AG10803 (cell line): ENCODE measurements at regions not wholly inside any gene's neighbourhood (a gene's known extent, or its start where the extent isn't known, plus 50 kb on each side); places are given as distances from the start of the nearest gene placed in this dataset.

Experiments
- DNase-seq: peaks from one replicate; pipeline ENCODE4 v3.0.0; 2010; ENCODE audit warnings: low read depth
- H3K4me3 ChIP-seq: 2 replicates; pipeline ENCODE4 v1.5.1; 2011; ENCODE audit warnings: mild to moderate bottlenecking, low read length, control low read depth
- TF ChIP-seq, protein P1 (sequence below): conservative IDR thresholded peaks from 2 replicates; pipeline ENCODE4 v1.5.1; 2011; ENCODE audit warnings: mild to moderate bottlenecking, low read length, control low read depth, inconsistent platforms

DNA sequence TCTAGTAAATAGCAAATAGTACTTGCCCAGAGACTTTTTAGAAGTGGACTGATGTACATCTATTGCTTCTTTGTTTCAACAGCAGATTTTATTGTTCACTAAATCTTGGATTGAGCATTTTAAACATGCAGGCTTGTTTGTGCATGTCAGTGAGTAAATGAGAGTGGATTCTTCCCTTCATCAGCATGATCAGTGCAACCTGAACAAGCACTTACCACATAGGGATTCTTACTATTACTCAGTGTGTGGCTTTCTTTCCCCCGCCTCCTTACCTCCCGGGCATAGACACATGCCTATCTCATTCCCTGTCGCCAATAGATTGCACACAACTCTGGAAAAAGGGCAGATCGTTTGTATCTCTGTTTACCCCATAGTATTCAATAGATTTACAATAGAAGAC, 197.5 kb downstream of the C11orf87 start:
- TF ChIP-seq, protein P1, sequence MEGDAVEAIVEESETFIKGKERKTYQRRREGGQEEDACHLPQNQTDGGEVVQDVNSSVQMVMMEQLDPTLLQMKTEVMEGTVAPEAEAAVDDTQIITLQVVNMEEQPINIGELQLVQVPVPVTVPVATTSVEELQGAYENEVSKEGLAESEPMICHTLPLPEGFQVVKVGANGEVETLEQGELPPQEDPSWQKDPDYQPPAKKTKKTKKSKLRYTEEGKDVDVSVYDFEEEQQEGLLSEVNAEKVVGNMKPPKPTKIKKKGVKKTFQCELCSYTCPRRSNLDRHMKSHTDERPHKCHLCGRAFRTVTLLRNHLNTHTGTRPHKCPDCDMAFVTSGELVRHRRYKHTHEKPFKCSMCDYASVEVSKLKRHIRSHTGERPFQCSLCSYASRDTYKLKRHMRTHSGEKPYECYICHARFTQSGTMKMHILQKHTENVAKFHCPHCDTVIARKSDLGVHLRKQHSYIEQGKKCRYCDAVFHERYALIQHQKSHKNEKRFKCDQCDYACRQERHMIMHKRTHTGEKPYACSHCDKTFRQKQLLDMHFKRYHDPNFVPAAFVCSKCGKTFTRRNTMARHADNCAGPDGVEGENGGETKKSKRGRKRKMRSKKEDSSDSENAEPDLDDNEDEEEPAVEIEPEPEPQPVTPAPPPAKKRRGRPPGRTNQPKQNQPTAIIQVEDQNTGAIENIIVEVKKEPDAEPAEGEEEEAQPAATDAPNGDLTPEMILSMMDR, result no peak
- no peak overlapping the region for H3K4me3 ChIP-seq
- no peak for DNase-seq

DNA sequence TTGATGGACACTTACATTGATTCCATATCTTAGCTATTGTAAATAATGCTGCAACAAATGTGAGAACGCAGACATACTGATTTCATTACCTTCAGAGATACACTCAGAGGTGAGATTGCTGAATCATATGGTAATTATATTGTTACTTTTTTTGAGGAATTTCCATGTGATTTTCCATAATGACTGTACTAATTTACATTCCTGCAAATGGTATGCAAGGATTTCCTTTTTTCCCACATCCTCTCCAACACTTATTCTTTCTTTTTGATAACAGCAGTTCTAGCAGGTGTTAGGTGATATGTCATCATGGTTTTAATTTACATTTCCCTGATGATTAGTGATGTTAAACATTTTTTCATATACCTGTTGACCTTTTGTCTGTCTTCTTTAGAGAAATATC, 207.7 kb downstream of the C11orf87 start:
- DNase-seq, result no peak
- TF ChIP-seq, protein P1, result no peak
- H3K4me3 ChIP-seq, result no peak overlapping the region

DNA sequence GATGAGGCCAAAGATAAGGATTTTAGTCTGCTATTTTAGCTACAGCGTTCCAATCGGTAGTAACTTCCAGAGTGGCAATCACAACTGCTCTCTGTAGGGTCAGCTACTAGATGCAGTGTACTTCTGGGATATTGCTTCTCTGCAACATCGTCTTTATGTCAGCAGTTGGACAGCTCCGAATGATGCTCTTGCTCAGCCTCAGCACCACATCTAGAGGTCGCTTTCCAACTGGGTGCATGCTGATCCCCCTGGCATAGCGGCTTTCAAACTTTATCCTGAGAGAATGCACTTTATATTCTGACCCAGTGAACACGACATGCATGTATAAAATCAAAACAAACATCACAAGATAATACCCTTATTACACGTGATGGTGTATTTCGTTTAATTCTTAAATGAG, 219.6 kb downstream of the C11orf87 start:
- H3K4me3 ChIP-seq, result no peak overlapping the region
- TF ChIP-seq, protein P1, result peak; percentile 46
- DNase-seq, result peak; percentile 47

DNA sequence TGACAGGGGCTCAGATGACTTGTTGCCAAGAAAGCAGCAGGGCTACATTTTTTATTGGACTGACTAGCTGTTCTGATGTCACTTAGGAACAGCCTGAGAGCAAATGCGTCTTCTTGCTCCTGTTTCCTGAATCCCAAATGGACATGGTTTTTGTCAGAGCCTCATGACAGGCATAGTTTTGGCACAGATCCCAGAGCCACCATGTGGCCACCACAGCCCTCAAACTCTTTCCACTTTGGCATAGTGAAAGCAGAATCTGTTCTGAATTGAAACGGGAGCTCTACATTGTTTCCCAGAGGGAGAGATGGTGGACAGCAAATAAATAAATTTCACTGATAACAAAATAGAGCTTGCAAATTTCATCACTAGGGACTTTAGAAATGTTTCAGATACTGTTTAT, 222.2 kb downstream of the C11orf87 start:
- no peak overlapping the region for H3K4me3 ChIP-seq
- TF ChIP-seq, protein P1, result no peak
- DNase-seq, result peak; percentile 9

- TF ChIP-seq, protein P1, result no peak
- H3K4me3 ChIP-seq, result no peak overlapping the region
- DNase-seq, result no peak
These were observed 226.8 kb downstream of the C11orf87 start for GRCh38 chr11:109648804-109649203.

DNA sequence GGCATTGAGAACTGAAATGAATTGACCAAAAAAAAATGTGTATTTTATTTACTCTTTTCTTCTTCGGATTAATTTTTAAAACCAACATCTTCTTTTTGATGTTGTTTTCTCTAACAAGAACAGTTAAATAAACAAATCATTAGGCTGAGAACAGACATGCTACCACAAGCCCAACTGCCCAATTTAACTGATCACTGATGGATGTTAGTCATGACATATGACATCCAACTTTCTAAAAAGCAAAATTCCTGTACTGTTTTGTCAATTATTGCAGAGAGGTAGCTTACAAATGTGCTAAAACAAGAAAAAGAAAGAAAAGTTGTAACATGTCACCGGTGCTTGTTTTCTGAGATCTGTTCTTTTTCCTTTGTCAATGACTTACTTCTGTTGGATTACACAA, 232.1 kb downstream of the C11orf87 start:
- TF ChIP-seq, protein P1, result no peak
- H3K4me3 ChIP-seq, result no peak overlapping the region
- DNase-seq, result no peak

- H3K4me3 ChIP-seq, result no peak overlapping the region
- TF ChIP-seq, protein P1, result no peak
- no peak for DNase-seq
These were observed 236.2 kb downstream of the C11orf87 start for GRCh38 chr11:109658190-109658589.
